GM23248 (cell line): ENCODE measurements at regions not wholly inside any gene's neighbourhood (a gene's known extent, or its start where the extent isn't known, plus 50 kb on each side); places are given as distances from the start of the nearest gene placed in this dataset.

Experiments
- EZH2 ChIP-seq: fragments of 200-600 bp; sonication (generic); IDR thresholded peaks from 2 replicates; pipeline ENCODE4 v1.6.1; 2018; ENCODE audit warnings: antibody characterized with exemption, mild to moderate bottlenecking; ENCODE audit not compliant: insufficient read depth, poor library complexity, severe bottlenecking
- EZH2phosphoT487 ChIP-seq: fragments of 200-600 bp; sonication (generic); IDR thresholded peaks from 2 replicates; pipeline ENCODE4 v1.6.1; 2018; ENCODE audit warnings: antibody characterized with exemption, moderate library complexity, mild to moderate bottlenecking, low read depth; ENCODE audit not compliant: insufficient read depth

- no peak for TF ChIP-seq EZH2
- no peak for TF ChIP-seq EZH2phosphoT487
Observed at GRCh38 chr1:88175120-88175630, 508.9 kb upstream of the PKN2 start.
